GM18870 (cell line): ENCODE measurements at regions not wholly inside any gene's neighbourhood (a gene's known extent, or its start where the extent isn't known, plus 50 kb on each side); places are given as distances from the start of the nearest gene placed in this dataset.

Experiments
- ATAC-seq: cut with Tn5 transposase; IDR thresholded peaks from one replicate; pipeline ENCODE4 v1.9.1; 2021; ENCODE audit warnings: moderate library complexity; ENCODE audit not compliant: unreplicated experiment

DNA sequence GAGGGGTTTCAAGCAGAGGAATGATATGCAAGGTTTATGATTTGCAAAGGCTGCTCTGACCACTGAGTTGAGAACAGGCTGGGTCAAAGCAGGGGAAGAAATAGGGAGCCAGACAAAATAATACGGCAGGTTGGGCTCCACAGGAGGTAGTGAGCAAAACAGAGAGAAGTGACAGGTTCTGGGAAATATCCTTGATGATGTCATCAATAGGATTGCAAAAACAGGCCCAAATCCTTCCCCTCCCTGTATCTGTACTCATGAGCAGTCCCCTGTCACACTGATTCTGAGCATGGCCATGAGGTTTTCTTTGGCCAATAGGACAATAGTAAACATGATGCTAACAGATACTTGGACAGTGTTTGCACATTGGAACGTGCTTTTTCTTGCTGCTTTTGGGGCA lies 471.8 kb upstream of the BRINP1 start:
- no peak for ATAC-seq

DNA sequence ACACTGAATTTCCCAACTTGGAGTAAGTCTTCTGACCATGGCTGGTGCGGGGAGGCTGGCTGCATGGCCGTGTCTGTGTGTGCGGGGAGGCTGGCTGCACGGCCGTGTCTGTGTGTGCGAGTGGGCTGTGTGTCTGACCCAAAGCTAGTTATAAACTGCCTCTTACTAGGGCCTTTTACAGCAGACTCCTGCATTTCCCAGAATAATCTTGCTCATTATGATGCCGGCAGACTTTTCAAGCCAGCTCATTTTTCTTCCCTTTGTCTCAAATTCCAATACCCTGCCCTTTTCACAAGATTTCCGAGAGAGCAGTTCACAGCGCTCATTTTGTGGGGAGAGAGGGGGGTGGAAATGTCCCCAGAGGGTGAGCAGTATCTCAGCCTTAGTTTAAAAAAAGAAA lies 470.7 kb upstream of the BRINP1 start:
- ATAC-seq, result no peak

DNA sequence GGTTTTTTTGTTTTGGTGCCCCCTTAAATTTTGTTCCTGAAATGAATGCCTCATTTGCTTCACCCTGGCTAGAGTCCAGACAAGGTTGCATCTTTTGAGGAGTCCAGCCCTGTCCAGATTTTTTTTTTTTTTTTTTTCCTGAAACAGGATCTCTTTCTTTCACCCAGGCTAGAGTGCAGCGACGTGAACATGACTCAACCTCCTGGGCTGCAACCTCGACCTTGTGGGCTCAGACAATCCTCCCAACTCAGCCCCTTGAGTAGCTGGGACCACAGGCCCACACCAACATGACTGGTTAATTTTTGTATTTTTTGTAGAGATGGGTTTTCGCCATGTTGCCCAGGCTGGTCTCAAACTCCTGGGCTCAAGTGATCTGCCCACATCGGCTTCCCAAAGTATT lies 469.0 kb upstream of the BRINP1 start:
- ATAC-seq, result no peak

DNA sequence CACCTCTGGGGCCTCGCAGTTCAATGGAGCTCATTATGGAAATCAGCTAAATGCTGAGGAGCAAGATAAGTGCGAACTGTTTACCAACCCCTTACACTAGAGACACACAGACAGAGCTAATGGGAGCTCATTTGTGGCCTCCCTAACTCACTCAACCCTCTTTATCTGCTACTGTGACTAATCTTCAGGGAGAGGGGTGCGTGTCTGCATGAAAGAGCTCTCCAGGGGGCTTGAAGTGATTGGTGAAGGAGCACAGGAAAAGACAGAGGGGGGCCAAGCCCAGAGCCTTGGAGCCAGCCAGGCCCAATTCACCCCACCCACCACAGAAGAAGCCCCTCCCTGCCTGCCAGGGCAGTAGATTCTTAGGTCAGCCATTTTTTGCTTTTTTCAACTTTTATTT lies 466.8 kb upstream of the BRINP1 start:
- no peak for ATAC-seq

DNA sequence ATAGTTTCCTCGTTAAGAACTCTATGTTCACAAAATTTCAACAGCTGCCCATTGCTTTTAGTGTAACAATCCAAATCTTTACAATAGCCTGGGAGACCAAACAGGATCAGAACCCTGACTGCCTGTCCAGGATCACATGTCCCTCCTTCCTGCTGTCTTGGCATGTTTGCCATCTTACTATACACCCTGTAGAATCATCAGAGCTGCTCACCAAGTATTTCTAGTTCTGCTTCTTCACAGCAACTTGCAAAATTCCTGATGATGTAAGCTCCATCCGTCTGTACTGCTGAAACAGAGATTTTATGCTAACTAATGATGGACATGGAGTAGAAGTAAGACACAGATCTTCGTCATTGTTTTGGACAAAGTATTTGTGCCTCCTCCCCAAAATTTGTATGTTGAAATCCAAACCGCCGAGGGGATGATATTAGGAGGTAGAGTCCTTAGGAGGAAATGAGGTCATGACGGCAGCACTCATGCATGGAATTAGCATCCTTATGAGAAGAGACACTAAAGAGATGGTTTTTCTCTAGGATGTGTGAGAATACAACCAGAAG lies 464.9 kb upstream of the BRINP1 start:
- no peak for ATAC-seq

DNA sequence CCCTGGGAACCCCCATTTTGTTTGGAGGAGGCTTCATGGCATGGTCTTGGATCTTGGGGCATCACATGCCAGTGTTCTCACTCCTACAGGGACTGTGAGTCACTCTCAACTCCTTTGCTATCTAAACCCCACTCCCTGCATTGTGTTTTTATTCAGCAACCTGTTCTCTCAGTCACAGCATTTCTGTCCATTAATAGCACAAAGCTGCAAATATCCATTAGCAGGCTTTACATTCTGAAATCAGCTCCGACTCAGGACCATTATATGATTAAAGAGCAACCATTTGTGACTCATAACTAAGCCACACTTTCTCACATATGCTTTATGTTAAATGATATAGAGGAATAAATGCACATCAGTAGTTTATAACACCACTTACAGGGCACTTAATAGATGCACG lies 462.1 kb upstream of the BRINP1 start:
- no peak for ATAC-seq

DNA sequence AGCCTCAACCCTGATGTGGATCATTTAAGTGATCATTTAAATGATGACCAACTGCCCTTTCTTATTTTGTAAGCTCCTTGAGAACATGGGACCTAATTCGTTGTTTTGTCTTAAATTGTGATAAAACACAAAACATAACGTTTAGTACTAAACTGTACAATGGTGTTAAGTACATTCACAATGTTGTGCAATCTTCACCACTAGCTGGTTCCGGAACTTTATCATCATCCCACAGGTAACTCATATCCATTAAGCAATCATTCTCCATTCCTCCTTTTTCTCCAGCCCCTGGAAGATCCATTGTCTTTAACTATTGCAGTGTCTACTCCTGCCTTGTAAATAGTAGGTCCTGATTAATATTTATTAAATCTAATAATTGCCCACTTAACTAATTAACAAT lies 460.5 kb upstream of the BRINP1 start:
- ATAC-seq, result no peak

DNA sequence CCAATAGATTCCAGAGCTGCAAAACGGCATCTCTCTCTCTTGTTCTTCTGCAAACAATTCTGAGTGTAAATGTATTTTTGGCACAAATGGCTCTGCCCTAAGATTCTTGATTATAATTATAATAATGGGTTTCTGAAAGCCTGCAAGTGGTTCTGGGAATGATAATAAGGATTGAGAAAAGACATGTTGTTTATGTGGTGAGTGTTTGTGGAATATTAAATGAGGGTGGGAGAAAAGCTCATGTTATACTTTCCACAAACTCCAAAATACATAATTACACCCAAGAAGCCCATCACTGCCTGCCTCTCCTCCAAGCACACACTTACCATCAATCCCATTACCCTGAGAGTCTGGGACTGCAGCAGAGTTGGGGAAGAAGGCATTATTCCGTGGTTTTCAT lies 460.0 kb upstream of the BRINP1 start:
- no peak for ATAC-seq

DNA sequence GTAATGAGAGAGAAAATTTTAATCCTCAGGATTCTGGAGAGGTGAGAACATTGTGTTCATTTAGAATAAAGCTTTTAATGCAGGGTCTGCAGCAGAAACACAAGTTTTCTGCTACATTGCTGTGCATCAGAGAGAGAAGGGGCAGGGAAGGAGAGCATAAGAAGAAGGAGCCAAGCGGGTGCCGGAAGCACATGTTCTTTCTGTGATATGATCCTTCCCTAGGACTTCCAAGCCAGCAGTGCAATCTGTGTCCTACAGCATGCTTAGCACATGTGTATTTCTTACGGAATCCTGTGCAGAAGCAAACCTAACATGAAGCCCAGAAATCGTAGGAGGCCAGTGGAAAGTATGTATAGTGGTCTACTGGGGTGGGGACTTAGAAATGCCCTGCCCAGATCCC lies 458.3 kb upstream of the BRINP1 start:
- ATAC-seq, result no peak

DNA sequence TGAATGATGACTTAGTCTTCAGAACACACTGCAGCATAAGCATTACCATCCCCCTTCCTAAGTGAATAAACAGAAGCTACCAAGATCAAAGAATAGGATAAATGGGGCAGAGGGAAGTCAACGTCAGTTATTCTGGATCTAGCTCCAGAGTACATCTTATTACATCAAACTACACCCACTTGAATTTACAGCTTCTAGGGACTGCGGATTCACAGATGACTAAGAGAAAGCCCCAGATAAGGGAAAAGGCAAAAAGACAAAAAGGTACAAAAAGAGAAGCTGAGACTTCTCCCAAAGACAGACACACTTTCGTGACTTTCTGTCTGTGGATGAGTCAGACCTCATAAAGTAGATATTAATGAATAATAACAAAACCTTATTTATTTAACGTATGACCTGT lies 457.9 kb upstream of the BRINP1 start:
- ATAC-seq, result no peak

DNA sequence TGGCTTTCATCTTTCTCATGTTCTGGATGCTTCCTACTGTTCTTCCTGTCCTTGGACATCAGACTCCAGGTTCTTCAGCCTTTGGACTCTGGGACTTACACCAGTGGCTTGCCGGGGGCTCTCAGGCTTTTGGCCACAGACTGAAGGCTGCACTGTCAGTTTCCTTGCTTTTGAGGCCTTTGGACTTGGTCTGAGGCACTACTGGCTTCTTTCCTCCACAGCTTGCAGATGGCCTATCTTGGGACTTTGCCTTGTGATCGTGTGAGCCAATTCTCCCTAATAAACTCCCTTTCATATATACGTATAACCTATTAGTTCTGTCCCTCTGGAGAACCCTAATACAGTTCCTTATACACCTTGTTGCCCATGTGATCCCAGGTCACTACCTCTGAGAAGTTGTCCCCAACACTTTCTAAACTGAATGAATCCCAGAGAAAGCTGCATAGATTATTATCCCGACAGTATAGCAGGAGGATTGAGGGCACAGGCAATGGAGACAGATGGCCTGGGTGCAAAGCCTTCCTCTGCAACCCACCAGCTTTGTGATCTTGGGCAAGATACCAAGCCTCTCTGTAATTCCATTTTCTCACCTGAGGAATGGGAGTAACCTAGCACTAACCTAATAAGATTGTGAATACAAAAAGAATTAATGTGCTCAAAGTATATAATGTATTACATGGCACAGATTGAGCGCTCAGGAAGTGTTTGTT lies 449.6 kb upstream of the BRINP1 start:
- no peak for ATAC-seq

DNA sequence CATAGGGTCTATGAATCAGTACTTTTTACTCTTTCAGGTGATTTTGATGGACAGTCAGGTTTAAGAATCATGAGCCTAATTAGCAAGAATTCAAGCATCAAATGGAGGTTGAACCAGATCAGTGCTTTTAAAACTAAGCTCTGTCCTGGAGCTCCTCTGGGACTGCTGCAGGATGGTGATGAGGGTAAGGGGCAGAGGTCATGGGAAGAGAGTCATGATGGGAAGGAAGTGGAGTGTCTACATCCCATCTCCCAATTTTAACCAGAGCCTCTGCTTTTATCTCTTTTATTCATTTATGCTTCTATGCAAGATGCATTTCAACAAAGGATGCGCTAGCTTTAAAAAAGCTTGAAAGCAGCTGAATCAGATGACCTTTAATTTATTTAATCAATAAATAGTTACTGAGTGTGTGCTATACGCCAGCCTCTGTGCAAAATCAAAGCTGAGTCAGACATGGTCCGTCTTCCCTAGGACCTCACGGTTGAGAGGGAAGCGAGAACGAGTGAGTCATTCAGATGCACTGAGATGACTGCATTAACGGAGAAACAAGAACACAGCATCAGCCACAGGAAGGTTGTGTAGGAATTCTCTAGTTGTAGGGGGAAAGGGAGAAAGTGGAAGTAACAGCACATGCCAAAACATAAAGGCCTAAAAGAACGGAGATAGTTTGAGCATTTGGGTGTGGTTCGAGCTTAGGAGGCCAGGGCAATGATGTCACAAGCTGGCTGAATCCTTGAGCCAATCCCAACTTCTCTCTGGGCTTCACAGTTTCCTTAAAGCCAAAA lies 441.6 kb upstream of the BRINP1 start:
- ATAC-seq, result no peak

DNA sequence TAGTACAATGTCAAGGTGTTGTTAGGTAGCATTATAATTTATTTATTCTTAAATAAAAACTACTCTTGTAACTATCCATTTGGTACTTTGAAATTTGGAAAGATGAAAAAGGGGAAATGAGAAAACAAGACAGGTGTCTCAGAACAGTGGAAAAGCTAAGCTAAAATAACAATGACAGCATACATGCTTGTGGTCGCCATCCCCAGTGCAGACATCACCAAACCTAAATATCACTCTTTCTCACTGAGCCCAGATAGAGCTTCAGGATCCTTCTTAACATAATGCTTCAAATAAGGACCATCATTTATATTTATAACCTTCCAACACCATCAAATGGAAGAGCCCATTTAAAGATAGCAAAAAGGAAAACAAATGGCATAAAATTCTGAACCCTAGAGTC lies 434.4 kb upstream of the BRINP1 start:
- ATAC-seq, result no peak

DNA sequence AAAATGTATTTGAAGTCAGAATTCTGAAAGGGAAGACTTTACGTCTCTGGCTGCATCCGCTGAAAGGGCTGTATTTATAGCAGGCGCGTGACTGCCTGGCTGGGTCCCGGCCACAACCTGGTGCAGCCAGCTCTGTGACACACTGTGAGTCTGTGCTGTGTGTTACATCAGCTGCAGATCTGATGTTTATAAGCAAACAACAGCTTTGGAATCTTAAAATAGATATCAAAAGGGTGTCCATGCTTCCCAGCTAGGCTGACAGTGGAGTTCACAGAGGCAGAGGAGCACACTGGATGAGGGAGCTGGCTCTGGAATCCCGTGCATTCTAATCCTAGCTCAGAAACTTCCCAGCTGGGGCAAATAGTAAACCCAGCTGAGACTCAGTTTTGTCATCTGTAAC lies 433.4 kb upstream of the BRINP1 start:
- ATAC-seq, result no peak

DNA sequence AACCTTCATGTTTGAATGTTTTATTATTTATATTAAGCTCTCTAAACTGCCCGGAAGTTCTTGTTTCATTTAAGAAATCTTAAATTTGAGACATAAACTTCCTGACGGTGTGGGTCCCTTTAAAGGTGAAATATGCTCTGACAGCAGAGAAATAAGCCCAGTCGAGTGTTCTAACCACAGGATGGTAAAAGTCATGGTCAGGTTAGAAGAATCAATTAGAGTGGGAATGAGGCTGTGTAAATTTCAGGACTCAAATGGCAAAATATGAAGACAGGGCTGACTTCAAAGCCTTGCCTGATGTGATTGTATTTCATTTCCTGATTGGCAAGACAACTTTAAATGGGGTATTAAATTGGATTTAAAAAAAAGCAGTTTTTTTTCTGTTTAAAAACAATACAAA lies 432.9 kb upstream of the BRINP1 start:
- ATAC-seq, result no peak

DNA sequence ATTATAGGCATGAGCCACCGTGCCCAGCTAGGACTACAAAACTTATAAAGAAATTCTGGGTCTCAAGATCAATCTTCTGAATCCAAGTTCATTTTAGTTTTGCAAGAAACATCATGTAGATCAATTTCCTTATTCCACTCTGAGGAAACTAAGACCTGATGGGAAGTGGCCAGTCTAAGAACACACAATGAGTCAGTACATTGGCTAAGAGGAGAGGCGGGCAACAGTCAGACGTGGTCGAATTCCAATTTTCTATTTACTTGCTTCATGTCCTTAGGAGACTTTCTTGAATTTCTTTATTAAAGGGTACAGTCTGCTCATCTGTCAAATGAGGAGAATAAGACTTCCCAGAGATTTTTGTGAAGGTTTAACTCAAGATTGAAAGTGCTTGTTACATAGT lies 432.1 kb upstream of the BRINP1 start:
- ATAC-seq, result no peak

DNA sequence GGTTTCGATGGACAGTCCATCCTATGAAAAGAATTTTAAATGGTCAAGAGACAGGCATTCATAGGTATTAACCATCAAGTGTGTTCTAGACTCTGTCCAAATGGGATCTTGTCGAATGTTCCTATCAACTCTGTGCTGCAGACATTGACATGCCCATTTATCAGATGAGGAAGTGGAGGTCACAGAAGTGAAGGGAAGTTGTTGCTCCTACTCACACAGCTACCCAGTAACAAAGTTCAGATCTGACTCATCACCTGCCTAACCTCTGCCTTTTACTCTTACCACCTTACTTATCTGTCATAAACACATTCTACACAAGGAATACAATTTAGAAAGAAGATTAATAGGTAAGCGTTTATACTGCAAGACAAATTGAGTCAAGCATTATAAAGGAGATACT lies 426.2 kb upstream of the BRINP1 start:
- no peak for ATAC-seq

DNA sequence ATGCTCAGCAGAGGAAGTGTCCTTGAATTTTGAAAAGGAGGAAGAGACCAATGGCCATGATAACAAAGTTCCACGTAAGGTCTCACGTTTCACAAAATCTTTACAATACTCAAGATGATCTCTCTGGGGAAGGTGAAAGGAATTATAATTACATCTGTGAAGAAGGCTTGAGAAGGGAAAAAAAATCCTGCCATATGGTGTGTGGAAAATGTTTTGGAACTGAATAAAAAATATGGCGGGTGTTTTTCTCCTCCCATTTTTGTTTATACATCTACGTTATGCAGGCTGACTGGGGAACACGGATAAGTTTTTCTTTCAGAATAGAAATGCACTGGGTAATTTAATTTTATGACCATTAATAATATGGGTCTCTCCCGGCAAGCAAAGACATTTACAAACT lies 425.6 kb upstream of the BRINP1 start:
- no peak for ATAC-seq

DNA sequence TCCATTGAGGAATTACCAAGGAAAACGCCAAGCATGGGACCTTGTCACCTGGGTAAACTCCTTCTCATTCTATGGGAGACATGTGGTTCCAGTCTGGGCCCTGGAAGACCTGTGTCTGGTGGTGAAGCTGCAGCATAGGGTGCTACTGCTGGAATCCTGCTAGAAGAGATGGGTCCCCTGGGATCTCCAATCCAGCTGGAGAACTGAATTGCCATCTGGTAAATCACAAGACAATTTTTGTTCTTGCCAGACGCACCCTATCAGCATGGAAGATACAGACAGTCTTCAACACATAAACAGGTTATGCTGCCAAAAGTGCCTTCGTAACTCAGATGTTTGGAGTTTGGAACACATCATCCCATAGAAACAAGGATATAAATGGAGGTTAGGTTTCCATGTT lies 424.0 kb upstream of the BRINP1 start:
- ATAC-seq, result no peak

DNA sequence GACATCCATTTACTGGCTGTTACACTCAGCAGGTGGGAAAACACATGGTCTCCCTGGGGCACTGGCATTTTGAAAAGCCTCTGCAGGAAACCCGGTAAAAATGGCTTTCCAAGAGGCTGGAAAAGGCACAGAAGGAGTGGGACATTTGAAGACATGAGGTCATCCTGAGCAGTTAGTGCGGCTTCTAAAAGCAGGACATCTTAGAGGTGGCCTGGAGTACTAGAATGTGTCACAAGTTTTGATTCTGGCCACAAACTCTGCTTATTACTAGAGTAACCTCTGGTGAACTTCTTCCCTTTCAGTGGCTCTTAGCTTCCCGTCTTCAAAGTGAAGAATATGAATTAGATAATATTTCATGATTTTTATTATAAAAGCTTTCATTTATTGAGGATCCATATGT lies 423.0 kb upstream of the BRINP1 start:
- peak; percentile 70 for ATAC-seq

DNA sequence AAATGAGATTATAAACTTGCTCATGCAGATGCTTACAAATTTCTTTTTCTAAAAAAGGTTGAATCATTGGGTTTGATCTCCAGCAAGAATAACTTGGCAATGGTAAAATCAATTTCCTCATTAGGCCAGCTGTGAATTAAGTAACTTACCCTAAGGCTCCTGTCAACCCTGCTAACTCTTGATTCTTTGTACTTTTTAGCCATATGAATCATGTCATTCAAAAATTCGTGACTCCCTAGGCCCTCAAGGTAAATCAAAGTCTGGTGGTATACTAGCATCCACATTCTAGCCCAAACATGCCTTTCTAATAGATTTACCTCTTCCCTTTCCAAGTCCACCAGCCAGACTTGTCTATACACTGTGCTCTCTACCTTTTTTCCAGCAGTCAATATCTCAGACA lies 420.8 kb upstream of the BRINP1 start:
- no peak for ATAC-seq

DNA sequence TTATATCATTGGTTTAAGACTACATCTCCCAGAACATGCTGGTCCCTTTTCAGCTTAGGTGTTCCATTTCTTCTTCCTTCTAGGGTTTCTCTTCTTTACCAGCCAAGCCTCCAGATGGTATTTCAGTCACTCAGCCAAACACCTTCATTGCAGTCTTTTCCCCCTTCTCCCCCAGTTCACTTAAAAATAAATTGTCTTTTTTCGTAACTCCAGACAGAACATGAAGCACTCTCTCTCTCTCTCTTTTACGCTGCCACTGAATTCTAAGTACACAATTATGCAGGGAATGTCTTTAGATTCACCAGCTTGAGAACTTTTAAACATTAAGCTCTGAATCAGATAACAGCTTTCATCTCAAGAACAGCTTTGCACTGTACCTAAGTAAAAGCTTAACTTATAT lies 419.7 kb upstream of the BRINP1 start:
- no peak for ATAC-seq
